Skeletal muscle satellite cell (primary cell): ENCODE measurements at regions not wholly inside any gene's neighbourhood (a gene's known extent, or its start where the extent isn't known, plus 50 kb on each side); places are given as distances from the start of the nearest gene placed in this dataset.

Experiments
- H3K27me3 ChIP-seq: 2 replicates; pipeline ENCODE4 v1.7.0; 2013; ENCODE audit warnings: low read length; ENCODE audit not compliant: control insufficient read depth, insufficient read depth
- H3K36me3 ChIP-seq: 2 replicates; pipeline ENCODE4 v1.7.0; 2013; ENCODE audit warnings: mild to moderate bottlenecking, control low read depth, low read length; ENCODE audit not compliant: insufficient read depth
- H3K4me1 ChIP-seq: 2 replicates; pipeline ENCODE4 v1.7.0; 2013; ENCODE audit warnings: low read length; ENCODE audit not compliant: control insufficient read depth, insufficient read depth
- H3K4me2 ChIP-seq: 2 replicates; pipeline ENCODE4 v1.7.0; 2013; ENCODE audit warnings: mild to moderate bottlenecking, low read length
- H3K4me3 ChIP-seq: 2 replicates; pipeline ENCODE4 v1.7.0; 2013; ENCODE audit warnings: low read length
- H3K9ac ChIP-seq: 2 replicates; pipeline ENCODE4 v1.7.0; 2013; ENCODE audit warnings: mild to moderate bottlenecking, low read depth, low read length, moderate library complexity
- H3K9me3 ChIP-seq: replicated peaks from 2 replicates; pipeline ENCODE4 v1.7.0; 2013; ENCODE audit warnings: mild to moderate bottlenecking, control low read depth, low read length

DNA sequence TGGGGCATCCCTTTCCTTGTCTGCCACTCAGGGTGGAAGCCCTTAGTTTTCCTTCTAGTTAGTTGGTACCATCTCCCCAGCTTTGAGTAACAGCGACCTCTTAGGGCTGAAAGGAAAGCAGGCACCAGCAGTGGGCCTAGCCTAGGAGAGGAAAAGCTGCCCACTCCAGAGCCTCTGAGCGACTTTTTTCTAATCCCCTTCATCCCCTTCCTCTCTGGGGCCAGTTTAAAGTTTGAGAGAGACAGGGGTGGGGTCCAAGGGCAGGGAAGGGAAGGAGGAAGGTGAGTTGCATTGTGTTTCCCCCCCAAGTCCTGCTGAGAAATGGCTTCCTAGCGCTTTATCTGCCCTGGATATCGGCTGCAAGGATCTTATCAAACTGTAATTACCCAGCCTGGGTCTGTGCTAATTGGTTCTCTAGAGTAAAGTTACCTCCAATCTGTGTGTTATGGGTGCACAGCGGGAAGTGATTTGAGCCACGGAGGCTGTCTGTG, 573.9 kb upstream of the CADM1 start:
- Histone ChIP-seq H3K9me3 (peaks cover 10% of the 10 kb centered on the region), H3K9ac (no peak overlapping the region), H3K4me3 (no peak overlapping the region), H3K4me1 (no peaks in the 10 kb centered on the region), H3K27me3 (no peaks in the 10 kb centered on the region), H3K4me2 (no peak overlapping the region), H3K36me3 (no peaks in the 10 kb centered on the region)

DNA sequence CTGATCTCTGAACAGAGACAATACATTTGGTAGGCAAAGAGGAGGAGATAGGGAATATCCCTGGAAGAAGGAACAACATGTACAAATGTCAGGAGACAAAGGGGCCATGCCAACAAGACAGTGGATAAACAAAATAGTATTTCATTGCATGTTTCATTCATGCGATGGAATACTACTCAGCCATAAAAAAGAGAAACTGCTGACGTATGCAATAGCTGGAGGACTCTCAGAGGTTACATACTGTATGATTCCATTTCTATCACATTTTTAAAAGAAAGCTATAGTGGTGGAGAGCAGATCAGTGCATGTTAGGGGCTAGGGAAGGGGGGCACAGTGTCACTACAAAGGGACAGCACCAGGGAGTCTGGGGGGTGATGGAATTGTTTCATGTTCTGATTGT, 572.9 kb upstream of the CADM1 start:
- Histone ChIP-seq H3K4me1 (no peaks in the 10 kb centered on the region), H3K4me2 (no peak overlapping the region), H3K36me3 (no peaks in the 10 kb centered on the region), H3K9ac (no peak overlapping the region), H3K4me3 (no peak overlapping the region), H3K27me3 (no peaks in the 10 kb centered on the region), H3K9me3 (peaks cover 7% of the 10 kb centered on the region)

DNA sequence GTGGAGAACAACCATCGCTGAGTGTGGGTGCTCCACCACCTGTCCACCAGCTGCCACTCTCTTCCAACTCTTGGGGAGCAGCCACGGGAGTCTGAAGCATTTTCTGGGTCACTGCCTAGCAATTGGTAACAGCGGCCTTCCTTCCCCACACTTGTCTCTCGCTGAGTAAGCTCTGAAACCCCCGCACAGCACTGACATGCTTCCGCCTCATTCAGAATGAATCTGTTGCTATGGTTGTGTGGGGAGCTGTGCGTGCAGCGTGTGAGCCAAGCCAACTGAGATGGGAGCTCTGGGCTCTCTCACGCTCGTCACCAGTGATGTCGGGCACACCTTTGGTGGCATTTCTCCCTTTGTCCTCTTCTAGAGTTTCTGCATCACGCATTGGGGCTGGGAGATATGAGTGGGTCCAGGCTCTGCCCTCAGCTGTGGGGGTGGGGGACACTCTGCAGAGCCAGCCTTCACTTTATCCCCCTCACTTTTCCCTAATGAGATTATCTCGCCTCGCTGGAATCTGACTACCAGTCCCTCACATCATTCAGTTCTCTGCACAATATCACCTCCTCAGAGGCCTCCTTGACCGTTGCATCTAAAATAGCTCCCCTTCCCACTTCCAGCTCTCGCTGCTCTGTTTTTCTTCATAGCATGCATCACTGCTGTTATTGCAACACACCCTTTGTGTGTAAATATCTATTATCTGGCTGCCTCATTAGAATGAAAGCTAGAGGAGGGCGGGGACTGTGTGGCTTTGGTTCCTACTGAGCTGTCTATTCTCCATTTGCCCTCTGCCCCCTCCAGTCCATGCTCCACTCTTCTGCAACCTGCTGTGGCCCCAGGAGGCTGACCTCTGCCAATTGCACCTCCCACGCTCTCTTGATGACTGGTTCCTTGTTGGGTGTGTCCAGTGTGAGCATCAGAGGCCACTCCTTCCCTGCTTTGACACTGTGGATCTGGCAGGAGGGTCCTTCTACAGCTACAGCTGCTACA, 569.9 kb upstream of the CADM1 start:
- no peaks in the 10 kb centered on the region for H3K27me3 ChIP-seq
- no peaks in the 10 kb centered on the region for H3K4me1 ChIP-seq
- H3K4me3 ChIP-seq, result no peak overlapping the region
- no peak overlapping the region for H3K9ac ChIP-seq
- peaks cover 5% of the 10 kb centered on the region for H3K9me3 ChIP-seq
- no peak overlapping the region for H3K4me2 ChIP-seq
- H3K36me3 ChIP-seq, result no peaks in the 10 kb centered on the region

DNA sequence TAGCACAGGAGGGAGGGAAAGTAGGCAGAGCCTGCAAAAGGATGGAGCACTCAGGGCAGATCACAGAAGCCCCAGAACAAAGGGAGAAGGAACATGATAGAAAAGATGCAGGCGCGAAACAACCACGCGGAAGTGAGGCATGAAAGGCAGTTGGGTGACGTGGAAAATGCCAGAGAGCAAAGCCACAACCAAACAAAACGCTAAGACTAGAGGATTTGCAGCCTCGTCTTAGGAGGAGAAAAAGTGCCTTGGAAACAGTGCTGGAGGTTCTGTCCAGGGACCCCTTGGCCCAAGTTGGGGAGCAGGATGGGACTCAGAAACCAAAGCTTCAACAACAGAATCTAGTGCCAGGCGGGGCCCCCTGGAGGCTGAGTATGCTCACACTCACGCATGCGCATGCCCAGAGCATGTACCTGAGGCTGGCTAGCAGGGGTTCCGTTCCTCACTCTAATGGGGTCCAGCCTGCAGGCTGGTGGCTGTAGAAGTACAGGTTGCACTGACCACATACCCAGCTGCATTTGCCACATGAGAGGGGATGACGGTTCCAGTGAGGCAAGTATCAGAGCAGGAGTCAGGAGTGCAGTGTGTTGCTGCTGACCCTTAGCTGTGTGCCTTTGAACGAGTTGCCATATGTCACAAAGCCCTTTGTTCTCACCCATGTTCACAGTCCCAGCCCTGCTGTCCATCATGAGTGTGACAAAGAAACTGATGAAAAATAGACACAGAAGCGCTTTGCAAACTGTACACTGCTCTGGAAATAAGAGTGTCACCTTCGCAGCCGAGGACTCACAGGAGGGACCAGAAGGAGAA, 568.6 kb upstream of the CADM1 start:
- H3K27me3 ChIP-seq, result no peaks in the 10 kb centered on the region

DNA sequence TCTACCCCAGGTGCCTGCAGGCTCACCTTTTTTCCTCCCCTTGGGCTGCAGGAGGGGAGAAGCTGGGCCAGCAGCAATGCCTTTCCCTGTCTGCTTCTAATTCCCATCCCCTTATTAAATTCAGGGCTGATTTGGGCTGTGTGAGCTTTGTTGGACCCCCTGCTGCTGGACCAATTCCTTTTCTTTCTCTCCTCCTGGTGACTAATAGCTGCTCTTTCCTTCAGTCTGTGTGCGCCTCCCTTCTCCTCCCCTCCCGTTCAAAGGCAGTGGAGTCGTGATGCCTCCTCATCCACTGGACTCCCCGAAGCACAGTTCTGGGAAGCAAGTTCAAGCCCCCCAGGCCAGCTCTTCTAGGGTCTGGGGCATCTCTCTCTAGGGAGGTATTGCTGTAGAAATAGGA, 567.9 kb upstream of the CADM1 start:
- H3K9ac ChIP-seq, result no peak overlapping the region
- H3K4me3 ChIP-seq, result no peak overlapping the region
- H3K36me3 ChIP-seq, result no peaks in the 10 kb centered on the region
- no peaks in the 10 kb centered on the region for H3K27me3 ChIP-seq
- H3K9me3 ChIP-seq, result peaks cover 5% of the 10 kb centered on the region
- no peaks in the 10 kb centered on the region for H3K4me1 ChIP-seq
- H3K4me2 ChIP-seq, result no peak overlapping the region

More for the DNA sequence above, 568.6 kb upstream of the CADM1 start:
- H3K9me3 ChIP-seq, result peaks cover 5% of the 10 kb centered on the region
- no peak overlapping the region for H3K4me3 ChIP-seq
- H3K9ac ChIP-seq, result no peak overlapping the region
- H3K4me2 ChIP-seq, result no peak overlapping the region
- H3K36me3 ChIP-seq, result no peaks in the 10 kb centered on the region
- H3K4me1 ChIP-seq, result no peaks in the 10 kb centered on the region

DNA sequence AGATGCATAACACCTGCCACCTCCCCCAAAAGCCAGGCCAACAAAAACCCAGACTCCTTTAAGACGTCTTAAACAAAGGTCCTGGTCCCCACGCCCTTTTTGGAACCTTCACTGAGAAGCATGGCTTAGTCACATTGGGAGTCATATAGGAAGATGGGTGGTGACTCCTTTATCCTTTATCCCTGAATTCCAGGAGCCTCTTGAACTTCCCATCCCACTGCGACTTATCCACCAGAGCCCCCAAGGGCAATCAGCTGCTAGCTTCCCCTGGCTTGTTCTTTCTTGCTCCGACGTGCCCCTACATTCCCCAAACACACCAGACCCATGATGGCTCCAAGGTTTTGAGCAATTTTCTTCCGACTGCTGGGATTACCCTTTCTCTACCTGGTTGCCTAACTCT, 567.0 kb upstream of the CADM1 start:
- no peaks in the 10 kb centered on the region for H3K36me3 ChIP-seq
- no peak overlapping the region for H3K4me2 ChIP-seq
- H3K4me1 ChIP-seq, result no peaks in the 10 kb centered on the region
- no peaks in the 10 kb centered on the region for H3K27me3 ChIP-seq
- peaks cover 5% of the 10 kb centered on the region for H3K9me3 ChIP-seq
- H3K4me3 ChIP-seq, result no peak overlapping the region
- no peak overlapping the region for H3K9ac ChIP-seq

DNA sequence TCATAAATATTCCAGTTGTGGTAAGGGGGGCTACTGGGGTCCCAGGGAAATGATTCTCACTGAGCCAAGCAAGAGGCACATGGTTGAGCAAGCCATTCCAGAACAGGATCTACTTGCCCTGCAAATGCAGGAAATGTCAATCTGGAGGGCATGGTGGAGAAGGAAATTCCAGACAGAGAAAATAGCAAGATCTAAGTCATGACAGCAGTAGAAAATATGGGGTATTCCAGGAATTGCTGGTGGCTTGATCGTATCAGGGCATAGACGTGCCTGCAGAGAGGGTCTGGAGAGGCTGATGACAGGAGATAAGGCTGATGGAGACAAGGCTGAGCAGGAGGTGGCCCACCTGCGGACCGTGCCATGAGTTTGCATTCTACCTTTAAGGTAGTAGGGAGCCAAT, 566.3 kb upstream of the CADM1 start:
- Histone ChIP-seq H3K4me1 (no peaks in the 10 kb centered on the region), H3K4me3 (no peak overlapping the region), H3K36me3 (no peaks in the 10 kb centered on the region), H3K9me3 (peaks cover 8% of the 10 kb centered on the region), H3K27me3 (no peaks in the 10 kb centered on the region), H3K9ac (no peak overlapping the region), H3K4me2 (no peak overlapping the region)

DNA sequence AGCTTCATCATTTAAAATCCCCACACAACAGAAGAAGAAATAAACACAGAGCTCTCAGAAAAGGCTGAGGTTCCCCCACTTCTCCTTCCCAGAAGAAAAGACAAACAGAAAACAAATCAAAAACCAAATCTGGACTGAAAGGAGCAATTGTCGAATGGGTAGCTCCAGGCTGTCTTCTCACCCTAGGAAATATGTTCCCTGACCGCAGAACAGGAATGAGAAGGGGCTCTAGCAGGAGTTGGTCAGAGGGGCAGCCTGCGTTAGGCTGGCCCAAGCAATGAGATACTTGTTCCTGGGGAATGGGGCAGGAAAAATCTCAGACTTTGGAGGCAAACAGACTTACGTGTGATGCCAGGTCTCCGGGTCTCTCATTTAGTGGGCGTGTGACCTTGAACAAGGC, 562.6 kb upstream of the CADM1 start:
- no peak overlapping the region for H3K9ac ChIP-seq
- no peaks in the 10 kb centered on the region for H3K27me3 ChIP-seq
- no peak overlapping the region for H3K4me3 ChIP-seq
- no peaks in the 10 kb centered on the region for H3K36me3 ChIP-seq
- peaks cover 6% of the 10 kb centered on the region for H3K9me3 ChIP-seq
- no peaks in the 10 kb centered on the region for H3K4me1 ChIP-seq
- no peak overlapping the region for H3K4me2 ChIP-seq

DNA sequence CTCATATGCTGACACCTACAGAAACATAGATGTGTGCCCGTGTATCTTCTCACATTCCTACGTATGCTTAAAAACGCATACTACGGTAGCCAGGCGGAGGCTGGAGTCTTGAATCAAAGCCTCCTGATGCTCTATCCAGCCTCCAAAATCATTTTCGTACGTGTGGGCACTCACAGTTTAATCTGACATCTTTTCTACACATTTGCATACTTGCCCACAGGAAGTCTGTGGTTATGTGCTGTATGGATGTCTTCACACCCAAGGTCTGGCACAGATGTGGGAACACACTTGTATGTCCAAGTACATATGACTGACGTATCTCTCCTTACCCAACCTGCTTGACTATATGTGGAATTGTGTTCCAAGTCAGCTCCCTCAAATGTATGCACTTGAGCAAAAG, 561.8 kb upstream of the CADM1 start:
- Histone ChIP-seq H3K9ac (no peak overlapping the region), H3K9me3 (peaks cover 6% of the 10 kb centered on the region), H3K27me3 (no peaks in the 10 kb centered on the region), H3K36me3 (no peaks in the 10 kb centered on the region), H3K4me3 (no peak overlapping the region), H3K4me1 (no peaks in the 10 kb centered on the region), H3K4me2 (no peak overlapping the region)

DNA sequence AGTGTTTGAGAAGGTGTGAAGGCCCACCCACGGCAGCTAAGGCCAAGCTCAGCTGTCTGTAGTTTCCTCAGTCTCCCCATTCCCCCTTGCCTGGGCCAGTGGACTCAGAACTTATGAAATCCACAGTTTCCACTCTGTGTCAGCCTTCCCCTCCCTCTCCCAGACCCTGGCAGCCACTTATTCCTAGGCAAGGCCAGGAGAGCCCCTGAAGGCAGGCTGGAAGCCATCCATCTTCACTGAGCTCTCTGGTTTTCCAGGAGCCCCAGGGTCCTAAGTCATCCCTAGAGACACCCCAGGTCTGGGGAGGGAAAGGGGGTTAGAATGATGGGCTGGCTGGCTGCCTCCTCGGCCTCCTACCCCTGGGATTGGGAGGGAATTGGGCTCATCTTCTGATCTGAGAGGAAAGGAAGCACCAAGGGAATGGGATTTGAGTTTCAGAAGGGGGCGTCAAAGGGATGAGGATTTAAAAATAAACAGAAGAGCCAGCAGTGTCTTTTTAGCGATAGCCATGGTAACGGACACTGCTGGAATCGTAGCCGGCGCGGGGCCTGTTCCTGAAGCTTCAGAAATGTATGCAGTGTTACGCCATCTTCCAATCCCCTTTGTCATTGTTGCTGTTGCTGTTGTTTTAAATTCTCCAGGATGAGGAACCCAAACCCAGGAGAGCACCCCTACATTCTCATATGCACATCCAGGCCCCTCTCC, 561.1 kb upstream of the CADM1 start:
- no peak overlapping the region for H3K4me2 ChIP-seq
- no peaks in the 10 kb centered on the region for H3K4me1 ChIP-seq
- peaks cover 6% of the 10 kb centered on the region for H3K9me3 ChIP-seq
- no peak overlapping the region for H3K9ac ChIP-seq
- H3K27me3 ChIP-seq, result no peaks in the 10 kb centered on the region
- no peak overlapping the region for H3K4me3 ChIP-seq
- H3K36me3 ChIP-seq, result no peaks in the 10 kb centered on the region

DNA sequence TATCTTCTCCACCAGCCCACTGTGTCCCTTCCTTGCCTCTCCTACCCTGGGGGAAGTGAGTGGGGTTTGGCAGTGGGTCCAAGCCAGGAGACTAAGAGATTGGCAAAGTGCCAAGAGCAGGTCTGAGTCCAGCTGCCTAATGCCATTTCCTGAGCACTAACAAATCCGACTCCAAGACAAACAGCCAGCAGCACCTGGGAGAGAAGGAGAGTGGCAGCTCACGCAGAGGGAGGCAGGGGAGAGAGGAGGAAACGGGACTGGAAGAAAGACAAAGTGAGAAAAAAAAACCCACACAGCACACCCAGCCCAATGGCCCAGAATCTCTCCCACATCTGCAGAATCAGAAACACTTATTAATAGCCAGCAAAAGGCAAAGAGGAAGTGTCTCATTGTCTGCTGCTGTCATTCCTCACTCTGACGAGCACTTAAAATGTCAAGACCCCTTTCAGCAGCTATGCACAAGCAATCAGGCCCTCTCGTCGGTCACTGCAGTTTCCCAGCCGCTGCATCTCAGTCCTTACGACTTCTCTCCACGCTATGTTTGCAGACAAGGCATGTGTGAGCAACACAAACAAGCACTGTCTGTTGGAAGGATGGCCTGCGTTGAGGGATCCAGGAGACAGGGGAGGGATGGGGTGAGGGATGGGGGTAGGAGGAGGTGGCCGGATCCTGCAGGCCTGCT, 558.4 kb upstream of the CADM1 start:
- H3K4me1 ChIP-seq, result no peaks in the 10 kb centered on the region
- no peak overlapping the region for H3K4me2 ChIP-seq
- no peaks in the 10 kb centered on the region for H3K36me3 ChIP-seq
- no peak overlapping the region for H3K4me3 ChIP-seq
- H3K9ac ChIP-seq, result no peak overlapping the region
- no peaks in the 10 kb centered on the region for H3K27me3 ChIP-seq
- peaks cover 6% of the 10 kb centered on the region for H3K9me3 ChIP-seq
